IMR-90 (cell line): ENCODE measurements at regions not wholly inside any gene's neighbourhood (a gene's known extent, or its start where the extent isn't known, plus 50 kb on each side); places are given as distances from the start of the nearest gene placed in this dataset.
A peak's percentile ranks its signal among the peaks of the same experiment; 100 is the strongest.

ENCODE experiments used
- ATAC-seq: fragments of 200-7000 bp; cut with Tn5 transposase; 2 replicates; pipeline ENCODE4 v1.9.1; 2020; ENCODE audit warnings: low read depth, mild to moderate bottlenecking, moderate library complexity
- BruUV-seq: library from RNA; stranded (reverse); fragments of 400-500 nt; replicated peaks from 2 replicates; lab custom pipeline; 2021; lab: Mats Ljungman, UMichigan
- CTCF ChIA-PET: fragments of 300-600 bp; formaldehyde crosslinking; extraction: SDS; loops from one replicate; lab custom pipeline; 2021; ENCODE audit warnings: antibody characterized with exemption; lab: Yijun Ruan, JAX
- POLR2A ChIA-PET: fragments of 300-600 bp; sonication (Branson Sonifier 250); formaldehyde crosslinking; loops from one replicate; lab custom pipeline; 2022; ENCODE audit warnings: antibody characterized with exemption; ENCODE audit not compliant: unreplicated experiment; lab: Charles Lee
- DNase-seq: peaks from one replicate; pipeline ENCODE4 v3.0.0; 2013
- H2AFZ ChIP-seq: replicated peaks from 2 replicates; pipeline ENCODE3; 2013; ENCODE audit warnings: low read length, mild to moderate bottlenecking; ENCODE audit not compliant: poor library complexity
- H2AK5ac ChIP-seq: 2 replicates; pipeline ENCODE4 v1.6.1; 2013; ENCODE audit warnings: low read depth, low read length, inconsistent platforms
- H2AK9ac ChIP-seq: replicated peaks from 2 replicates; pipeline ENCODE3; 2013; ENCODE audit warnings: mild to moderate bottlenecking, low read depth, low read length, moderate library complexity; ENCODE audit not compliant: poor library complexity
- H2BK120ac ChIP-seq: 2 replicates; pipeline ENCODE4 v1.6.1; 2013; ENCODE audit warnings: low read depth, low read length, inconsistent platforms
- H2BK15ac ChIP-seq: 3 replicates; pipeline ENCODE4 v1.6.1; 2013; ENCODE audit warnings: low read depth, low read length, inconsistent platforms
- H2BK20ac ChIP-seq: 2 replicates; pipeline ENCODE4 v1.6.1; 2013; ENCODE audit warnings: low read depth, mild to moderate bottlenecking, inconsistent platforms, low read length, moderate library complexity
- H2BK5ac ChIP-seq: 2 replicates; pipeline ENCODE4 v1.6.1; 2013; ENCODE audit warnings: mild to moderate bottlenecking, low read depth, low read length, inconsistent platforms; ENCODE audit not compliant: poor library complexity, severe bottlenecking
- H3K14ac ChIP-seq: replicated peaks from 2 replicates; pipeline ENCODE4 v1.6.1; 2013; ENCODE audit warnings: low read depth, low read length, inconsistent platforms
- H3K18ac ChIP-seq: 2 replicates; pipeline ENCODE4 v1.6.1; 2013; ENCODE audit warnings: low read depth, low read length, control low read depth
- H3K23ac ChIP-seq: 2 replicates; pipeline ENCODE4 v1.6.1; 2013; ENCODE audit warnings: low read depth, low read length, inconsistent platforms
- H3K27ac ChIP-seq: 2 replicates; pipeline ENCODE4 v1.5.1; 2013; ENCODE audit warnings: mild to moderate bottlenecking, control low read depth, low read length; ENCODE audit not compliant: insufficient read depth
- H3K27me3 ChIP-seq: 2 replicates; pipeline ENCODE4 v1.6.1; 2013; ENCODE audit warnings: low read length; ENCODE audit not compliant: control insufficient read depth, insufficient read depth
- H3K36me3 ChIP-seq: 2 replicates; pipeline ENCODE4 v1.6.1; 2013; ENCODE audit warnings: low read length, mixed read lengths; ENCODE audit not compliant: control insufficient read depth, insufficient read depth
- H3K4ac ChIP-seq: 2 replicates; pipeline ENCODE4 v1.6.1; 2013; ENCODE audit warnings: low read depth, low read length, inconsistent platforms
- H3K4me1 ChIP-seq: 2 replicates; pipeline ENCODE4 v1.6.1; 2013; ENCODE audit warnings: low read length, mixed read lengths; ENCODE audit not compliant: control insufficient read depth, insufficient read depth
- H3K4me2 ChIP-seq: 2 replicates; pipeline ENCODE4 v1.6.1; 2013; ENCODE audit warnings: low read depth, mild to moderate bottlenecking, control low read depth, low read length, moderate library complexity
- H3K4me3 ChIP-seq: 2 replicates; pipeline ENCODE4 v1.5.1; 2013; ENCODE audit warnings: low read depth, mild to moderate bottlenecking, control low read depth, low read length, moderate library complexity; ENCODE audit not compliant: insufficient read depth
- H3K56ac ChIP-seq: 2 replicates; pipeline ENCODE4 v1.6.1; 2013; ENCODE audit warnings: low read length, inconsistent platforms; ENCODE audit not compliant: insufficient read depth; ENCODE audit errors: extremely low read depth
- H3K79me1 ChIP-seq, 2 experiments: 2 replicates each; pipeline ENCODE4 v1.6.1; 2013; ENCODE audit warnings: low read length in 2 of 2, inconsistent platforms in 1 of 2, low read depth in 1 of 2
- H3K9ac ChIP-seq: 2 replicates; pipeline ENCODE4 v1.6.1; 2013; ENCODE audit warnings: low read depth, low read length, control low read depth
- H3K9me1 ChIP-seq: 2 replicates; pipeline ENCODE4 v1.6.1; 2013; ENCODE audit warnings: low read length, inconsistent platforms; ENCODE audit not compliant: insufficient read depth
- H3K9me3 ChIP-seq: 2 replicates; pipeline ENCODE4 v1.6.1; 2013; ENCODE audit warnings: low read length; ENCODE audit not compliant: control insufficient read depth, insufficient read depth
- H4K20me1 ChIP-seq: 2 replicates; pipeline ENCODE4 v1.6.1; 2013; ENCODE audit warnings: low read length, inconsistent platforms; ENCODE audit not compliant: insufficient read depth
- H4K5ac ChIP-seq: 2 replicates; pipeline ENCODE4 v1.6.1; 2013; ENCODE audit warnings: mild to moderate bottlenecking, low read depth, low read length, control low read depth
- H4K8ac ChIP-seq, 2 experiments: 2 replicates each; pipeline ENCODE4 v1.6.1; 2013; ENCODE audit warnings: low read depth in 2 of 2, low read length in 2 of 2, control low read depth in 1 of 2, inconsistent platforms in 1 of 2
- H4K91ac ChIP-seq: 2 replicates; pipeline ENCODE4 v1.6.1; 2013; ENCODE audit warnings: low read depth, low read length, inconsistent platforms; ENCODE audit not compliant: insufficient read depth
- ELK1 ChIP-seq: fragments of 150-350 bp; IDR thresholded peaks from 2 replicates; pipeline ENCODE4 v1.6.1; 2016; ENCODE audit warnings: low read depth, mild to moderate bottlenecking, low read length, moderate library complexity, borderline replicate concordance
- NFE2L2 ChIP-seq: fragments of 150-350 bp; IDR thresholded peaks from 2 replicates; pipeline ENCODE4 v1.6.1; 2016; ENCODE audit warnings: low read depth, mild to moderate bottlenecking, low read length
- WGBS, 2 experiments: methylation state at CpG; one replicate each; pipeline versions ENCODE4 v1.1.5 to v1.1.7; 2013; ENCODE audit warnings: missing lambda C conversion rate in 2 of 2; ENCODE audit not compliant: insufficient read length in 1 of 2; ENCODE audit errors: extremely low coverage in 2 of 2; 5-methylcytosine and 5-hydroxymethylcytosine counted together
- dilution Hi-C: fragments of 300-500 bp; cut with HindIII; formaldehyde crosslinking; loops from one replicate; pipeline ENCODE4 v1.14.3; 2018; ENCODE audit warnings: low sequenced_read_pairs; ENCODE audit not compliant: unreplicated experiment
- in situ Hi-C: fragments of 300-500 bp; cut with MboI; formaldehyde crosslinking; loops from 3 replicates; pipeline ENCODE4 v1.14.3; 2019; ENCODE audit warnings: low sequenced_read_pairs, inconsistent platforms, mixed read lengths
- intact Hi-C: fragments of 100-400 bp; cut with micrococcal nuclease; formaldehyde crosslinking; loops from 2 replicates; pipeline ENCODE4 v1.10.0; 2022

- Histone ChIP-seq H3K36me3 (no peaks in the 10 kb centered on the region), H3K79me1 (no peaks in the 10 kb centered on the region), H2AK9ac (no peak overlapping the region), H3K14ac (peak overlapping the region; percentile 16; the same call in 1 of the 2 replicates), H3K4ac (peak overlapping the region; percentile 69; the same call in 1 of the 2 replicates), H3K4me1 (peaks cover 8% of the 10 kb centered on the region; the same call in 1 of the 2 replicates), H4K20me1 (no peaks in the 10 kb centered on the region), H2AFZ (peak overlapping the region; percentile 29), H4K5ac (no peak overlapping the region), H2AK5ac (peak overlapping the region; percentile 3; the same call in 1 of the 2 replicates), H2BK15ac (peak overlapping the region; percentile 23; the same call in 1 of the 3 replicates), H3K56ac (no peak overlapping the region), H3K9ac (no peak overlapping the region), H3K23ac (peak overlapping the region; percentile 66; the same call in 1 of the 2 replicates), H4K8ac (peak overlapping the region; percentile 20 to 60), H3K9me1 (0 out of 2 replicates have a peak, but pooled peaks cover 8% of the 10 kb centered on the region), H3K4me2 (peak overlapping the region; percentile 14; the same call in 1 of the 2 replicates), H3K27me3 (no peaks in the 10 kb centered on the region), H3K9me3 (no peaks in the 10 kb centered on the region), H2BK120ac (peak overlapping the region; percentile 73), H2BK20ac (peak overlapping the region; percentile 73), H3K4me3 (no peak overlapping the region), H2BK5ac (peak overlapping the region; percentile 58), H3K18ac (peak overlapping the region; percentile 63), H4K91ac (no peak overlapping the region), H3K27ac (peak overlapping the region; percentile 63; the same call in 1 of the 2 replicates)
- ChIA-PET CTCF (no interaction called here), POLR2A (no interaction called here)
- TF ChIP-seq ELK1 (no peak), NFE2L2 (peak; percentile 56; the same call in 1 of the 2 replicates)
- ATAC-seq (peak; percentile 52), DNase-seq (no peak)
- dilution Hi-C loops (no loop called here), in situ Hi-C loops (no loop called here), intact Hi-C loops (no loop called here)
- no TSS peak for BruUV-seq
- 57% methylated on average over 1 of the region's 3 CpGs; no CpG with 5 or more reads in 1 of the 2 experiments for WGBS, 2 experiments
Measured at GRCh38 chr20:4633379-4633778, 52.9 kb upstream of the PRNP start.
